ENCODE measurements at regions not wholly inside any gene's neighbourhood (a gene's known extent, or its start where the extent isn't known, plus 50 kb on each side); places are given as distances from the start of the nearest gene placed in this dataset.

- TF ChIP-seq, protein P1, sequence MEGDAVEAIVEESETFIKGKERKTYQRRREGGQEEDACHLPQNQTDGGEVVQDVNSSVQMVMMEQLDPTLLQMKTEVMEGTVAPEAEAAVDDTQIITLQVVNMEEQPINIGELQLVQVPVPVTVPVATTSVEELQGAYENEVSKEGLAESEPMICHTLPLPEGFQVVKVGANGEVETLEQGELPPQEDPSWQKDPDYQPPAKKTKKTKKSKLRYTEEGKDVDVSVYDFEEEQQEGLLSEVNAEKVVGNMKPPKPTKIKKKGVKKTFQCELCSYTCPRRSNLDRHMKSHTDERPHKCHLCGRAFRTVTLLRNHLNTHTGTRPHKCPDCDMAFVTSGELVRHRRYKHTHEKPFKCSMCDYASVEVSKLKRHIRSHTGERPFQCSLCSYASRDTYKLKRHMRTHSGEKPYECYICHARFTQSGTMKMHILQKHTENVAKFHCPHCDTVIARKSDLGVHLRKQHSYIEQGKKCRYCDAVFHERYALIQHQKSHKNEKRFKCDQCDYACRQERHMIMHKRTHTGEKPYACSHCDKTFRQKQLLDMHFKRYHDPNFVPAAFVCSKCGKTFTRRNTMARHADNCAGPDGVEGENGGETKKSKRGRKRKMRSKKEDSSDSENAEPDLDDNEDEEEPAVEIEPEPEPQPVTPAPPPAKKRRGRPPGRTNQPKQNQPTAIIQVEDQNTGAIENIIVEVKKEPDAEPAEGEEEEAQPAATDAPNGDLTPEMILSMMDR (IDR thresholded peaks at IDR 0.05; ENCODE audit: insufficient read depth, low read depth, low read length) = no peak
- no peak for TF ChIP-seq EZH2 (IDR thresholded peaks at IDR 0.05; ENCODE audit: insufficient read depth, low read length)
These were observed 1888.3 kb upstream of the PCDH7 start for GRCh38 chr4:28831867-28832266.

Data from astrocyte (in vitro differentiated cells and primary cell).